Nephron (organoid): ENCODE measurements at regions not wholly inside any gene's neighbourhood (a gene's known extent, or its start where the extent isn't known, plus 50 kb on each side); places are given as distances from the start of the nearest gene placed in this dataset.
"Not testable (repeated sequence)": the region's sequence is repeated elsewhere in the genome, so short reads cannot be mapped to it uniquely, and the experiment has no call there.

ENCODE experiments used
- H3K27ac Mint-ChIP-seq, 3 experiments: 2 replicates each; pipeline ENCODE4 v1.8.0; 2020; ENCODE audit warnings: mixed read lengths in 3 of 3, mild to moderate bottlenecking in 2 of 3, moderate library complexity in 1 of 3
- H3K27me3 Mint-ChIP-seq: 2 replicates; pipeline ENCODE4 v1.8.0; 2021; ENCODE audit warnings: low read depth, mild to moderate bottlenecking, moderate library complexity, mixed read lengths
- H3K36me3 Mint-ChIP-seq: 2 replicates; pipeline ENCODE4 v1.8.0; 2020; ENCODE audit warnings: low read depth, mixed read lengths
- H3K4me1 Mint-ChIP-seq: 2 replicates; pipeline ENCODE4 v1.8.0; 2020; ENCODE audit warnings: mixed read lengths
- H3K4me3 Mint-ChIP-seq, 3 experiments: 2 replicates each; pipeline ENCODE4 v1.8.0; 2020; ENCODE audit warnings: mild to moderate bottlenecking in 3 of 3, mixed read lengths in 3 of 3, moderate library complexity in 2 of 3
- H3K9me3 Mint-ChIP-seq: 2 replicates; pipeline ENCODE4 v1.8.0; 2020; ENCODE audit warnings: mixed read lengths
- CTCF ChIP-seq, 3 experiments: fragments of 200-600 bp; sonication (generic); IDR thresholded peaks; one replicate each; pipeline ENCODE4 v1.5.0; 2021; ENCODE audit warnings: antibody characterized with exemption in 3 of 3; ENCODE audit not compliant: unreplicated experiment in 3 of 3

GRCh38 chr15:91368611-91369010, 268.6 kb downstream of the SV2B start:
- Mint-ChIP-seq H3K9me3 (peaks cover 16% of the 10 kb centered on the region), H3K4me1 (no peaks in the 10 kb centered on the region), H3K36me3 (no peaks in the 10 kb centered on the region), H3K4me3 (no peak overlapping the region), H3K27ac (no peak overlapping the region), H3K27me3 (no peaks in the 10 kb centered on the region)
- no peak for TF ChIP-seq CTCF (IDR thresholded peaks at IDR 0.05; ENCODE audit: unreplicated experiment in 3 of 3)

GRCh38 chr15:91369823-91370222, 269.8 kb downstream of the SV2B start:
- Mint-ChIP-seq H3K4me1 (no peaks in the 10 kb centered on the region), H3K4me3 (no peak overlapping the region), H3K36me3 (no peaks in the 10 kb centered on the region), H3K9me3 (peaks cover 8% of the 10 kb centered on the region), H3K27ac (no peak overlapping the region), H3K27me3 (peaks cover 5% of the 10 kb centered on the region)
- no peak for TF ChIP-seq CTCF (IDR thresholded peaks at IDR 0.05; ENCODE audit: unreplicated experiment in 3 of 3)

- H3K4me3 Mint-ChIP-seq, H3K27ac Mint-ChIP-seq, H3K4me1 Mint-ChIP-seq, H3K36me3 Mint-ChIP-seq, H3K9me3 Mint-ChIP-seq, H3K27me3 Mint-ChIP-seq: not testable (repeated sequence)
These were observed 271.3 kb downstream of the SV2B start for GRCh38 chr15:91371345-91371744.

- Mint-ChIP-seq H3K4me1 (no peaks in the 10 kb centered on the region), H3K27ac (no peak overlapping the region), H3K36me3 (no peaks in the 10 kb centered on the region), H3K9me3 (peaks cover 8% of the 10 kb centered on the region), H3K27me3 (peaks cover 8% of the 10 kb centered on the region), H3K4me3 (no peak overlapping the region)
- no peak for TF ChIP-seq CTCF (IDR thresholded peaks at IDR 0.05; ENCODE audit: unreplicated experiment in 3 of 3)
These were observed 274.3 kb downstream of the SV2B start for GRCh38 chr15:91374336-91374735.

- peaks cover 8% of the 10 kb centered on the region for H3K27me3 Mint-ChIP-seq
- H3K27ac Mint-ChIP-seq = no peak overlapping the region
- no peak overlapping the region for H3K4me3 Mint-ChIP-seq
- no peaks in the 10 kb centered on the region for H3K4me1 Mint-ChIP-seq
- H3K9me3 Mint-ChIP-seq = peaks cover 7% of the 10 kb centered on the region
- no peaks in the 10 kb centered on the region for H3K36me3 Mint-ChIP-seq
- TF ChIP-seq CTCF (IDR thresholded peaks at IDR 0.05; ENCODE audit: unreplicated experiment in 3 of 3) = no peak
These were observed 276.0 kb downstream of the SV2B start for GRCh38 chr15:91376038-91376437.

- H3K36me3 Mint-ChIP-seq = no peaks in the 10 kb centered on the region
- H3K4me1 Mint-ChIP-seq = no peaks in the 10 kb centered on the region
- H3K27me3 Mint-ChIP-seq = peaks cover under 1% of the 10 kb centered on the region
- H3K9me3 Mint-ChIP-seq = no peaks in the 10 kb centered on the region
- no peak overlapping the region for H3K27ac Mint-ChIP-seq
- TF ChIP-seq CTCF (IDR thresholded peaks at IDR 0.05; ENCODE audit: unreplicated experiment in 3 of 3) = no peak
- H3K4me3 Mint-ChIP-seq = no peak overlapping the region
These were observed 280.1 kb downstream of the SV2B start for GRCh38 chr15:91380114-91380513.
